Karpas-422 (cell line): ENCODE measurements at regions not wholly inside any gene's neighbourhood (a gene's known extent, or its start where the extent isn't known, plus 50 kb on each side); places are given as distances from the start of the nearest gene placed in this dataset.

Experiments
- DNase-seq: peaks from one replicate; pipeline ENCODE4 v3.0.0-alpha.2; 2015
- H2AFZ ChIP-seq: fragments of 200-600 bp; sonication (generic); 2 replicates; pipeline ENCODE4 v1.6.1; 2014; ENCODE audit warnings: antibody characterized with exemption, low read length, mixed read lengths
- H3K27ac ChIP-seq: fragments of 200-600 bp; sonication (generic); 2 replicates; pipeline ENCODE4 v1.5.1; 2014; ENCODE audit warnings: mild to moderate bottlenecking, low read length, moderate library complexity
- H3K27me3 ChIP-seq: fragments of 200-600 bp; sonication (generic); 2 replicates; pipeline ENCODE4 v1.6.1; 2014; ENCODE audit warnings: low read length, mixed read lengths
- H3K36me3 ChIP-seq: fragments of 200-600 bp; sonication (generic); 2 replicates; pipeline ENCODE4 v1.6.1; 2014; ENCODE audit warnings: low read length, mixed read lengths; ENCODE audit not compliant: insufficient read depth
- H3K4me1 ChIP-seq: fragments of 200-600 bp; sonication (generic); 2 replicates; pipeline ENCODE4 v1.6.1; 2014; ENCODE audit warnings: mild to moderate bottlenecking, low read length, mixed read lengths
- H3K4me2 ChIP-seq: fragments of 200-600 bp; sonication (generic); 2 replicates; pipeline ENCODE4 v1.6.1; 2014; ENCODE audit warnings: low read length, low read depth, mild to moderate bottlenecking; ENCODE audit not compliant: poor library complexity, severe bottlenecking
- H3K4me3 ChIP-seq: fragments of 200-600 bp; sonication (generic); 2 replicates; pipeline ENCODE4 v1.5.1; 2014; ENCODE audit warnings: mild to moderate bottlenecking, antibody characterized with exemption, low read length, mixed read lengths
- H3K79me2 ChIP-seq: fragments of 200-600 bp; sonication (generic); 2 replicates; pipeline ENCODE4 v1.6.1; 2014; ENCODE audit warnings: mild to moderate bottlenecking, low read length, mixed read lengths
- H3K9ac ChIP-seq: fragments of 200-600 bp; sonication (generic); 2 replicates; pipeline ENCODE4 v1.6.0; 2014; ENCODE audit warnings: low read length
- H3K9me2 ChIP-seq: fragments of 200-600 bp; sonication (generic), shearing (Covaris generic); replicated peaks from 2 replicates; pipeline ENCODE4 v1.6.0; 2014; ENCODE audit warnings: mild to moderate bottlenecking, low read length, moderate library complexity; ENCODE audit not compliant: insufficient read depth
- H3K9me3 ChIP-seq: fragments of 300-700, 200-600 bp; sonication (generic); 2 replicates; pipeline ENCODE4 v1.6.1; 2014; ENCODE audit warnings: low read length, mixed read lengths
- H4K20me1 ChIP-seq: fragments of 200-600 bp; sonication (generic); 2 replicates; pipeline ENCODE4 v1.6.1; 2014; ENCODE audit warnings: mild to moderate bottlenecking, antibody characterized with exemption, low read length, low read depth; ENCODE audit not compliant: insufficient read depth

GRCh38 chr5:106097340-106097739 is 1573.4 kb downstream of the EFNA5 start:
- no peaks in the 10 kb centered on the region for H4K20me1 ChIP-seq
- no peak overlapping the region for H3K4me3 ChIP-seq
- no peak overlapping the region for H3K9ac ChIP-seq
- no peak overlapping the region for H3K4me2 ChIP-seq
- no peaks in the 10 kb centered on the region for H3K36me3 ChIP-seq
- no peak overlapping the region for H3K27ac ChIP-seq
- H3K27me3 ChIP-seq: no peaks in the 10 kb centered on the region
- H3K4me1 ChIP-seq: no peaks in the 10 kb centered on the region
- no peak overlapping the region for H2AFZ ChIP-seq
- DNase-seq: no peak
- no peaks in the 10 kb centered on the region for H3K9me2 ChIP-seq
- no peaks in the 10 kb centered on the region for H3K79me2 ChIP-seq
- peaks cover 13% of the 10 kb centered on the region for H3K9me3 ChIP-seq

DNA sequence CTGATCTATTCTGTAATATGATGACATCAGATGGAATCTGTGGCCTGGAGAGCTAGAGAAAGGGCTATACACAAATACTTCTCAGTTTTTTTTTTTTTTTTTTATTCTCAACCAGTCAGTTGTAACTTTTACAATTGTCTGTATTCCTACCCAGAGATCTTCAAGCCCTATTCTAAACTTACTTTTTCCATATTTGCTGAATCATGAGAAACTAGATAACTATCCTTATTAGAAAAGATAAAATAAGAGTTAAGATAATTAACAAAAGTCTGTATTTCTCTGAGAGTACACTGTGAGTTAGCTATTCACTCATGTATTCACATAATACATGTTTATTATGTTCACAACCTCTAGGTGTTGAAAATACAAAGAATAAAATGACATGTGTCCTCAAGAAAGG is 1575.9 kb downstream of the EFNA5 start:
- Histone ChIP-seq H3K36me3 (no peaks in the 10 kb centered on the region), H3K9me3 (peaks cover 15% of the 10 kb centered on the region), H3K4me2 (no peak overlapping the region), H3K9ac (no peak overlapping the region), H3K27me3 (no peaks in the 10 kb centered on the region), H3K4me1 (no peaks in the 10 kb centered on the region), H2AFZ (no peak overlapping the region), H3K4me3 (no peak overlapping the region), H3K79me2 (no peaks in the 10 kb centered on the region), H3K9me2 (no peaks in the 10 kb centered on the region), H4K20me1 (no peaks in the 10 kb centered on the region), H3K27ac (no peak overlapping the region)
- no peak for DNase-seq

GRCh38 chr5:106094204-106094607 is 1576.5 kb downstream of the EFNA5 start:
- H3K36me3 ChIP-seq: no peaks in the 10 kb centered on the region
- H3K4me1 ChIP-seq: no peaks in the 10 kb centered on the region
- H2AFZ ChIP-seq: no peak overlapping the region
- no peaks in the 10 kb centered on the region for H3K9me2 ChIP-seq
- H3K27me3 ChIP-seq: no peaks in the 10 kb centered on the region
- no peak overlapping the region for H3K4me3 ChIP-seq
- H3K79me2 ChIP-seq: no peaks in the 10 kb centered on the region
- no peak overlapping the region for H3K4me2 ChIP-seq
- DNase-seq: no peak
- no peaks in the 10 kb centered on the region for H4K20me1 ChIP-seq
- H3K9ac ChIP-seq: no peak overlapping the region
- peaks cover 14% of the 10 kb centered on the region for H3K9me3 ChIP-seq
- H3K27ac ChIP-seq: no peak overlapping the region

GRCh38 chr5:106093134-106093533 is 1577.6 kb downstream of the EFNA5 start:
- Histone ChIP-seq H3K79me2 (no peaks in the 10 kb centered on the region), H3K36me3 (no peaks in the 10 kb centered on the region), H3K9me2 (no peaks in the 10 kb centered on the region), H3K4me3 (no peak overlapping the region), H3K9me3 (peaks cover 14% of the 10 kb centered on the region), H2AFZ (no peak overlapping the region), H3K4me2 (no peak overlapping the region), H3K9ac (no peak overlapping the region), H3K27me3 (no peaks in the 10 kb centered on the region), H4K20me1 (no peaks in the 10 kb centered on the region), H3K4me1 (no peaks in the 10 kb centered on the region), H3K27ac (no peak overlapping the region)
- DNase-seq: no peak

DNA sequence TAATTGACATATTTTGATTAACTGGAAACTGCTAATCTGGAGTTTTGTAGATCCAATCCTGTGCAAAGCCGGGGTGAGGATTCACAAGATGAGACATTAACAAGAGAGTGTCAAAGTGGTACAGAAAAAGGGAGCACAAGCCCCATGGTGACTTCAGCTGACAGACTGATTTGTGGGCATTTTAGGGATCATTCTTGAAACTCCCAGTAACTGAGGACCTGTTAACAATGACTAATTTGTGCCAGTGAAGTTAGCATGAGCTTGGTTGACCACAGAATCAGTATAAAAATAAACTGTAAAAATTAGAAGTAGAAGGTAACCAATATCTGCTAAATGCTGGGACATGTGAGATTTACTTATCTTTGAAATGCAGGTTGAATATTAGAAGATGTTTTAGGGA is 1578.3 kb downstream of the EFNA5 start:
- Histone ChIP-seq H4K20me1 (no peaks in the 10 kb centered on the region), H3K9me3 (peaks cover 14% of the 10 kb centered on the region), H3K27me3 (no peaks in the 10 kb centered on the region), H3K4me3 (no peak overlapping the region), H3K79me2 (no peaks in the 10 kb centered on the region), H3K36me3 (no peaks in the 10 kb centered on the region), H3K9ac (no peak overlapping the region), H2AFZ (no peak overlapping the region), H3K9me2 (no peaks in the 10 kb centered on the region), H3K4me2 (no peak overlapping the region), H3K27ac (no peak overlapping the region), H3K4me1 (no peaks in the 10 kb centered on the region)
- no peak for DNase-seq

- H3K9me2 ChIP-seq: no peaks in the 10 kb centered on the region
- no peak overlapping the region for H3K4me3 ChIP-seq
- no peaks in the 10 kb centered on the region for H3K36me3 ChIP-seq
- no peak overlapping the region for H3K4me2 ChIP-seq
- no peaks in the 10 kb centered on the region for H3K27me3 ChIP-seq
- H3K4me1 ChIP-seq: no peaks in the 10 kb centered on the region
- no peak for DNase-seq
- no peak overlapping the region for H2AFZ ChIP-seq
- no peaks in the 10 kb centered on the region for H3K79me2 ChIP-seq
- no peak overlapping the region for H3K9ac ChIP-seq
- H3K27ac ChIP-seq: no peak overlapping the region
- peaks cover 25% of the 10 kb centered on the region for H3K9me3 ChIP-seq
- no peaks in the 10 kb centered on the region for H4K20me1 ChIP-seq
Observed at GRCh38 chr5:106089073-106089472, 1581.7 kb downstream of the EFNA5 start.

GRCh38 chr5:106088462-106088861 is 1582.3 kb downstream of the EFNA5 start:
- no peaks in the 10 kb centered on the region for H3K36me3 ChIP-seq
- no peaks in the 10 kb centered on the region for H3K79me2 ChIP-seq
- peaks cover 29% of the 10 kb centered on the region for H3K9me3 ChIP-seq
- H3K27me3 ChIP-seq: no peaks in the 10 kb centered on the region
- no peak overlapping the region for H3K27ac ChIP-seq
- H3K4me1 ChIP-seq: no peaks in the 10 kb centered on the region
- no peaks in the 10 kb centered on the region for H4K20me1 ChIP-seq
- DNase-seq: no peak
- no peak overlapping the region for H2AFZ ChIP-seq
- no peak overlapping the region for H3K4me2 ChIP-seq
- H3K9me2 ChIP-seq: no peaks in the 10 kb centered on the region
- no peak overlapping the region for H3K9ac ChIP-seq
- no peak overlapping the region for H3K4me3 ChIP-seq

GRCh38 chr5:106086352-106086751 is 1584.4 kb downstream of the EFNA5 start:
- H3K9ac ChIP-seq: no peak overlapping the region
- H3K4me1 ChIP-seq: no peaks in the 10 kb centered on the region
- no peaks in the 10 kb centered on the region for H3K79me2 ChIP-seq
- DNase-seq: no peak
- no peaks in the 10 kb centered on the region for H3K36me3 ChIP-seq
- H3K27me3 ChIP-seq: no peaks in the 10 kb centered on the region
- H3K4me3 ChIP-seq: no peak overlapping the region
- H4K20me1 ChIP-seq: no peaks in the 10 kb centered on the region
- no peak overlapping the region for H2AFZ ChIP-seq
- no peak overlapping the region for H3K27ac ChIP-seq
- H3K4me2 ChIP-seq: no peak overlapping the region
- peaks cover 32% of the 10 kb centered on the region for H3K9me3 ChIP-seq
- no peaks in the 10 kb centered on the region for H3K9me2 ChIP-seq

GRCh38 chr5:106085556-106085955 is 1585.2 kb downstream of the EFNA5 start:
- DNase-seq: no peak
- H3K9ac ChIP-seq: no peak overlapping the region
- no peak overlapping the region for H3K27ac ChIP-seq
- H3K4me1 ChIP-seq: no peaks in the 10 kb centered on the region
- H3K79me2 ChIP-seq: no peaks in the 10 kb centered on the region
- no peak overlapping the region for H3K4me2 ChIP-seq
- H3K9me2 ChIP-seq: no peaks in the 10 kb centered on the region
- H2AFZ ChIP-seq: no peak overlapping the region
- H3K27me3 ChIP-seq: no peaks in the 10 kb centered on the region
- no peak overlapping the region for H3K4me3 ChIP-seq
- H3K36me3 ChIP-seq: no peaks in the 10 kb centered on the region
- H4K20me1 ChIP-seq: no peaks in the 10 kb centered on the region
- peaks cover 32% of the 10 kb centered on the region for H3K9me3 ChIP-seq
